Central memory CD8-positive, alpha-beta T cell (primary cell): ENCODE measurements at regions not wholly inside any gene's neighbourhood (a gene's known extent, or its start where the extent isn't known, plus 50 kb on each side); places are given as distances from the start of the nearest gene placed in this dataset.
"Not testable (repeated sequence)": the region's sequence is repeated elsewhere in the genome, so short reads cannot be mapped to it uniquely, and the experiment has no call there.

Source experiments
- ATAC-seq: fragments of 150-1000 bp; cut with Tn5 transposase; replicated peaks from 2 replicates; pipeline ENCODE4 v1.10.0; 2022; ENCODE audit warnings: mild to moderate bottlenecking, moderate FRiP score, moderate number of reproducible peaks; ENCODE audit not compliant: poor library complexity, severe bottlenecking; ENCODE audit errors: extremely low read depth
- DNase-seq, 2 donors: peaks; one replicate each; pipeline ENCODE4 v3.0.0; 2021; ENCODE audit warnings: low spot score in 2 of 2
- H3K27ac Mint-ChIP-seq: one replicate; pipeline ENCODE4 v1.8.0; 2022; ENCODE audit warnings: low read depth, mild to moderate bottlenecking, moderate library complexity, mixed read lengths
- H3K27me3 Mint-ChIP-seq: one replicate; pipeline ENCODE4 v1.8.0; 2022; ENCODE audit warnings: mixed read lengths
- H3K36me3 Mint-ChIP-seq: one replicate; pipeline ENCODE4 v1.8.0; 2022; ENCODE audit warnings: mild to moderate bottlenecking, moderate library complexity, mixed read lengths; ENCODE audit not compliant: insufficient read depth
- H3K4me1 Mint-ChIP-seq: one replicate; pipeline ENCODE4 v1.8.0; 2022; ENCODE audit warnings: mixed read lengths
- H3K4me3 Mint-ChIP-seq: one replicate; pipeline ENCODE4 v1.8.0; 2022; ENCODE audit warnings: mild to moderate bottlenecking, moderate library complexity, mixed read lengths
- H3K9me3 Mint-ChIP-seq: one replicate; pipeline ENCODE4 v1.8.0; 2022; ENCODE audit warnings: mixed read lengths

GRCh38 chr5:52598968-52599367 is 188.7 kb upstream of the ITGA1 start:
- H3K27ac Mint-ChIP-seq: no peak overlapping the region
- ATAC-seq (no peak), DNase-seq (no peak)
- no peaks in the 10 kb centered on the region for H3K9me3 Mint-ChIP-seq
- H3K4me3 Mint-ChIP-seq: no peak overlapping the region
- H3K36me3 Mint-ChIP-seq: peaks cover 3% of the 10 kb centered on the region
- H3K4me1 Mint-ChIP-seq: no peaks in the 10 kb centered on the region
- H3K27me3 Mint-ChIP-seq: no peaks in the 10 kb centered on the region

- no peaks in the 10 kb centered on the region for H3K27me3 Mint-ChIP-seq
- H3K4me1 Mint-ChIP-seq: no peaks in the 10 kb centered on the region
- ATAC-seq (no peak), DNase-seq (no peak)
- H3K4me3 Mint-ChIP-seq: no peak overlapping the region
- H3K36me3 Mint-ChIP-seq: no peaks in the 10 kb centered on the region
- H3K27ac Mint-ChIP-seq: no peak overlapping the region
- H3K9me3 Mint-ChIP-seq: peaks cover 2% of the 10 kb centered on the region
Observed at GRCh38 chr5:52603778-52604554, 183.8 kb upstream of the ITGA1 start.

DNA sequence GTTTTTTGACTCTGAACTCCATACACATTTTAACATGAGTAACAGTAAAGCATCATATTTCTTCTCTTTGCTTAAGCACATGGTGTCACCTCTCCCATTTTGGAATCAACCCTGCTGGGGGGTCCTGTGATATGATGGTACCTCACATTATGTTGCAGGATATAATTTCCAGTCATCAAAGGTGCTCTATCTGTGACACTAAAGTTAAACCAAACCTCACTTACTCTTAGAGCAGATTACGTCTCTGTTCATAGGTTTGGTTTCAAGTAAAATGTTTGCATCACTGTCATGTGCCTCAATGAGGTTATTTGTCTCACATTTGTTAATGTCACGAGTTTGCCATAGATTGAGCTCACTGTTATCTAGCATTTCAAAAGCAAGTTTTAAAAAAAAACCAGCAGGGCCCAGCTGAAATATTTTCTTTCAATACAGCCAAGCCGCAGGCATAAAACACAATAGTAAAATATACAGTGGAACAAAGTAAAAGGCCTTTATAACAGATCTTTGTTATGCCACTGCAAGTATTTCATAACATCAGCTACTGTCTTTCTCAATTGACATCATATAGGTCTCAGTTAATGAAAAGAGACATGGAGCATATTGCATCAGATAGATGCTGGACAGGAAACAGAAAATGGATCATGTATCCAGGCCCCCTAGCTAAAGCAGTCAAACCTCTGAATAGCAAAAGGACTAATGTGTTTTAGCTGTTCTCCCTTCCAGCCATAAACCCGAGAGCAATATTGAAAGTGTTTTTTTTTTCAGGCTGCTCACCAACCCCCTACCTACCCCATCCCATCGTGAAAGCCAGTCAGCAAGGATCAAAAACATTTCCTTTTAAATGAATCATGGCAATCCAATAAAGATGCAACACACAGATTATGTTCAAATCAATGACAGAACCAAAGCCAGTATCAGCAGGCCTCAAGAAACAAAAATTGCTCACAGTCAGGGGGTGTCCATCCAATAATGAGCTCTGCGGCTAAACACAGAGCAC is 182.1 kb upstream of the ITGA1 start:
- no peak for DNase-seq
- no peak overlapping the region for H3K4me3 Mint-ChIP-seq
- H3K36me3 Mint-ChIP-seq: no peaks in the 10 kb centered on the region

GRCh38 chr5:52607227-52607824 is 180.4 kb upstream of the ITGA1 start:
- H3K4me3 Mint-ChIP-seq: no peak overlapping the region
- no peak for DNase-seq
- no peaks in the 10 kb centered on the region for H3K36me3 Mint-ChIP-seq
- H3K27ac Mint-ChIP-seq: no peak overlapping the region
- no peak for ATAC-seq
- no peaks in the 10 kb centered on the region for H3K4me1 Mint-ChIP-seq
- H3K9me3 Mint-ChIP-seq: peaks cover 9% of the 10 kb centered on the region
- H3K27me3 Mint-ChIP-seq: peaks cover 15% of the 10 kb centered on the region

More for the DNA sequence above, 182.1 kb upstream of the ITGA1 start:
- no peak for ATAC-seq
- Mint-ChIP-seq H3K4me1 (no peaks in the 10 kb centered on the region), H3K9me3 (peaks cover 9% of the 10 kb centered on the region), H3K27me3 (no peaks in the 10 kb centered on the region), H3K27ac (no peak overlapping the region)

- no peaks in the 10 kb centered on the region for H3K4me1 Mint-ChIP-seq
- ATAC-seq (no peak), DNase-seq (no peak)
- H3K27ac Mint-ChIP-seq: no peak overlapping the region
- H3K27me3 Mint-ChIP-seq: peaks cover 10% of the 10 kb centered on the region
- H3K4me3 Mint-ChIP-seq: no peak overlapping the region
- H3K9me3 Mint-ChIP-seq: peaks cover 6% of the 10 kb centered on the region
- H3K36me3 Mint-ChIP-seq: peaks cover 2% of the 10 kb centered on the region
Observed at GRCh38 chr5:52620315-52620714, 167.4 kb upstream of the ITGA1 start.

DNA sequence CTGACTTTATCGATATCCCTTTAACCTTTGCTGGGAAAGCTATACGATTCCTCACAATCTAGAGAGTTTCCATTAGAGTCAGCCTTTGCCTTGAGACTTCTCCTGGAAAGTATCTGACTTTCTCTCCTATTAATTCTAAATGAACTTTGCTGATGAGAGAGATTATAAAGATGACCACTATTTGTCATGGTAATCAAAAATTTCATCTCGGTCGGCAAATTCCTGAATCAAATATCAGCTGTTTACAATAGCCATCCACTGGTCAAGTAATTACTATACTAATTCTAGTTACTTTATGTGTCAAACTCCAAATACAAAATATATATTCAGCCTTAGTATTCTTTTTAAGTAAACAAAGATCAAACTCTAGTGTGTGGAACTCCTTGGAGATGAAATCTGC is 164.4 kb upstream of the ITGA1 start:
- H3K9me3 Mint-ChIP-seq: peaks cover 6% of the 10 kb centered on the region
- H3K27me3 Mint-ChIP-seq: peaks cover 34% of the 10 kb centered on the region
- ATAC-seq (no peak), DNase-seq (no peak)
- no peak overlapping the region for H3K27ac Mint-ChIP-seq
- H3K4me3 Mint-ChIP-seq: no peak overlapping the region
- peaks cover 2% of the 10 kb centered on the region for H3K36me3 Mint-ChIP-seq
- H3K4me1 Mint-ChIP-seq: no peaks in the 10 kb centered on the region

DNA sequence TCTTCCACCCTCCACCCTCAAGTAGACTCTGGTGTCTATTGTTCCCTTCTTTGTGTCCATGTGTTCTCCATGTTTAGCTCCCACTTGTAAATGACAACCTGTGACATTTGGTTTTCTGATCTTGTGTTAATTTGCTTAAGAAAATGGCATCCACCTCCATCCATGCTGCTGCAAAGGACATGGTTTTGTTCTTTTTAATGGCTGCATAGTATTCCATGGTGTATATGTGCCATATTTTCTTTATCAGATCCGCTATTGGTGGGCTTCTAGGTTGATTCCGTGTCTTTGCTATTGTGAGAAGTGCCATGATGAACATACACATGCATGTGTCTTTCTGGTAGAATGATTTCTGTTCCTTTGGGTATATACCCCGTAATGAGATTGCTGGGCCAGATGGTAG is 163.4 kb upstream of the ITGA1 start:
- Mint-ChIP-seq H3K9me3 (peaks cover 6% of the 10 kb centered on the region), H3K4me3 (no peak overlapping the region), H3K36me3 (peaks cover 2% of the 10 kb centered on the region), H3K27ac (no peak overlapping the region), H3K27me3 (peaks cover 41% of the 10 kb centered on the region), H3K4me1 (no peaks in the 10 kb centered on the region)
- ATAC-seq: no peak
- no peak for DNase-seq

- Mint-ChIP-seq H3K4me3 (no peak overlapping the region), H3K9me3 (peaks cover 6% of the 10 kb centered on the region), H3K27me3 (peaks cover 61% of the 10 kb centered on the region), H3K36me3 (no peaks in the 10 kb centered on the region), H3K4me1 (no peaks in the 10 kb centered on the region), H3K27ac (no peak overlapping the region)
- ATAC-seq: no peak
- no peak for DNase-seq
Observed at GRCh38 chr5:52626312-52626711, 161.4 kb upstream of the ITGA1 start.

DNA sequence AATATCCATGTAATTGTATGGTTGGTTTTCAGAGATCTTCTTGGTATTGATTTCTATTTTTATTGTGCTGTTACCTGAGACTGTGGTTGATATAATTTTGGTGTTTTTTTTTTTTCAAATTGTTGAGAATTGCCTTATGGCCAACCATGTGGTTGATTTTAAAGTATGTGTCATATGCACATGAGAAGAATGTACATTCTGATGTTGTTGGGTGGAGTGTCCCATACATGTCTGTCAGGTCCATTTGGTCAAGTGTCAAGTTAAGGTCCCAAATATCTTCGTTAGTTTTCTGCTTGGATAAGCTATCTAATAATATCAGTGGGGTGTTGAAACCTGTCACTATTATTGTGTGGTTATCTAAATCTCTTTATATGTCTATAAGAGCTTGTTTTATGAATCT is 160.0 kb upstream of the ITGA1 start:
- no peak overlapping the region for H3K27ac Mint-ChIP-seq
- peaks cover 1% of the 10 kb centered on the region for H3K36me3 Mint-ChIP-seq
- no peak overlapping the region for H3K4me3 Mint-ChIP-seq
- H3K4me1 Mint-ChIP-seq: no peaks in the 10 kb centered on the region
- peaks cover 6% of the 10 kb centered on the region for H3K9me3 Mint-ChIP-seq
- ATAC-seq: no peak
- DNase-seq: no peak
- peaks cover 71% of the 10 kb centered on the region for H3K27me3 Mint-ChIP-seq

- Mint-ChIP-seq H3K9me3 (no peaks in the 10 kb centered on the region), H3K27ac (no peak overlapping the region), H3K27me3 (peaks cover 74% of the 10 kb centered on the region), H3K36me3 (peaks cover 1% of the 10 kb centered on the region), H3K4me1 (no peaks in the 10 kb centered on the region), H3K4me3 (no peak overlapping the region)
- no peak for DNase-seq
- ATAC-seq: no peak
Observed at GRCh38 chr5:52632281-52632680, 155.4 kb upstream of the ITGA1 start.

DNA sequence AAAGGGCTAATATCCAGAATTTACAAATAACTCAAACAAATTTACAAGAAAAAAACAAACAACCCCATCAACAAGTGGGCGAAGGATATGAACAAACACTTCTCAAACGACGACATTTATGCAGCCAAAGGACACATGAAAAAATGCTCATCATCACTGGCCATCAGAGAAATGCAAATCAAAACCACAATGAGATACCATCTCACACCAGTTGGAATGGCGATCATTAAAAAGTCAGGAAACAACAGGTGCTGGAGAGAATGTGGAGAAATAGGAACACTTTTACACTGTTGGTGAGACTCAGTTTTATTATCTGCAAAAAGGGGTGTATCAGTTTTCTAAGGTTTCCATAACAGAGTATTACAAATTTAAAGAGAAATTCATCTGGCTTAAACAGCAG is 153.5 kb upstream of the ITGA1 start:
- H3K9me3 Mint-ChIP-seq, H3K36me3 Mint-ChIP-seq, H3K27ac Mint-ChIP-seq, H3K4me1 Mint-ChIP-seq, DNase-seq, ATAC-seq, H3K4me3 Mint-ChIP-seq: not testable (repeated sequence)
- peaks cover 73% of the 10 kb centered on the region for H3K27me3 Mint-ChIP-seq

DNA sequence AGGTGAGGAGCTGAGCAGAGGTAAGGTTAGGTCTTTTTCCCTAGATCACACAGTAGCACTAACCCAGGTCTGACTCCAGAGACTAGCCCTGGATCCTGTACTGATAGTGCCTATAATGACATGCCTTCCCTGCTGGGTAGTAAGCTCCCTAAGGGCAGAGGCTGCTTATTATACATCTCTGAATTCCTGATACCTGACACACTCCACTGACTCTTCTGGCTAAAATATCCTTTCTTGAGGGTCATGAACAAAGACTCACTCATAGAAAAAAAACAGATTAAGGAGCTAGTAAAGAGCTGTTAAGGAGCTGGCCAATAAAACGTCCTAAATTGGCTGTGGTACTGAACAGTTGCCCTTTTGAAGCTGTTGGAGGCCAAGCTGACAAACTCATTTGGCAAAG is 149.0 kb upstream of the ITGA1 start:
- Mint-ChIP-seq H3K27me3 (peaks cover 41% of the 10 kb centered on the region), H3K27ac (no peak overlapping the region), H3K4me1 (no peaks in the 10 kb centered on the region), H3K9me3 (no peaks in the 10 kb centered on the region), H3K36me3 (no peaks in the 10 kb centered on the region), H3K4me3 (no peak overlapping the region)
- no peak for DNase-seq
- ATAC-seq: no peak
